Neural progenitor cell (in vitro differentiated cells): ENCODE measurements at regions not wholly inside any gene's neighbourhood (a gene's known extent, or its start where the extent isn't known, plus 50 kb on each side); places are given as distances from the start of the nearest gene placed in this dataset.
"Not testable (repeated sequence)": the region's sequence is repeated elsewhere in the genome, so short reads cannot be mapped to it uniquely, and the experiment has no call there.

ENCODE experiments used
- DNase-seq: peaks from one replicate; pipeline ENCODE4 v3.0.0-alpha.2; 2016; ENCODE audit warnings: low spot score
- H2AFZ ChIP-seq: fragments of 200-600 bp; sonication (generic); replicated peaks from 2 replicates; pipeline ENCODE4 v1.6.1; 2016; ENCODE audit warnings: antibody characterized with exemption
- H3F3A ChIP-seq: fragments of 200-600 bp; sonication (generic); 2 replicates; pipeline ENCODE4 v1.6.1; 2016; ENCODE audit warnings: antibody characterized with exemption, low read depth
- H3K27ac ChIP-seq: fragments of 200-600 bp; sonication (generic); 2 replicates; pipeline ENCODE4 v1.5.1; 2016; ENCODE audit warnings: mild to moderate bottlenecking
- H3K27me3 ChIP-seq: fragments of 200-600 bp; sonication (generic); 2 replicates; pipeline ENCODE4 v1.6.1; 2016; ENCODE audit warnings: mild to moderate bottlenecking, moderate library complexity
- H3K36me3 ChIP-seq: fragments of 200-600 bp; sonication (generic); 2 replicates; pipeline ENCODE4 v1.5.1; 2016
- H3K4me1 ChIP-seq: fragments of 200-600 bp; sonication (generic); 2 replicates; pipeline ENCODE4 v1.6.1; 2016; ENCODE audit warnings: mixed run types
- H3K4me2 ChIP-seq: fragments of 200-600 bp; sonication (generic); 2 replicates; pipeline ENCODE4 v1.6.1; 2016
- H3K4me3 ChIP-seq: fragments of 200-600 bp; sonication (generic); 2 replicates; pipeline ENCODE4 v1.5.1; 2016
- H3K79me2 ChIP-seq: fragments of 200-600 bp; sonication (generic); 2 replicates; pipeline ENCODE4 v1.6.1; 2016; ENCODE audit warnings: low read depth
- H3K9ac ChIP-seq: fragments of 200-600 bp; sonication (generic); 2 replicates; pipeline ENCODE4 v1.6.1; 2016
- H3K9me3 ChIP-seq: fragments of 200-600 bp; sonication (generic); 2 replicates; pipeline ENCODE4 v1.5.1; 2016; ENCODE audit warnings: low read depth
- H4K20me1 ChIP-seq: fragments of 200-600 bp; sonication (generic); 2 replicates; pipeline ENCODE4 v1.6.1; 2016; ENCODE audit warnings: low read depth
- H3K27ac Mint-ChIP-seq: 3 replicates; pipeline ENCODE4 v1.8.0; 2021; ENCODE audit warnings: mixed read lengths
- H3K27me3 Mint-ChIP-seq: 2 replicates; pipeline ENCODE4 v1.8.0; 2022; ENCODE audit warnings: low read depth, mild to moderate bottlenecking, inconsistent platforms, moderate library complexity, mixed read lengths; ENCODE audit not compliant: insufficient read depth
- H3K36me3 Mint-ChIP-seq: 3 replicates; pipeline ENCODE4 v1.8.0; 2021; ENCODE audit warnings: mixed read lengths
- H3K4me1 Mint-ChIP-seq: 3 replicates; pipeline ENCODE4 v1.8.0; 2021; ENCODE audit warnings: mixed read lengths
- H3K4me3 Mint-ChIP-seq: 3 replicates; pipeline ENCODE4 v1.8.0; 2021; ENCODE audit warnings: mild to moderate bottlenecking, moderate library complexity, mixed read lengths
- H3K9me3 Mint-ChIP-seq: 3 replicates; pipeline ENCODE4 v1.8.0; 2020; ENCODE audit warnings: mixed read lengths
- CTCF ChIP-seq: fragments of 200-600 bp; sonication (generic); IDR thresholded peaks from 2 replicates; pipeline ENCODE4 v1.5.1; 2017; ENCODE audit warnings: antibody characterized with exemption, mild to moderate bottlenecking
- EZH2 ChIP-seq: fragments of 200-600 bp; sonication (generic); IDR thresholded peaks from 2 replicates; pipeline ENCODE4 v1.6.1; 2017; ENCODE audit warnings: antibody characterized with exemption, mild to moderate bottlenecking, moderate library complexity
- EZH2phosphoT487 ChIP-seq: fragments of 200-600 bp; sonication (generic); IDR thresholded peaks from 2 replicates; pipeline ENCODE4 v1.6.1; 2017; ENCODE audit warnings: antibody characterized with exemption

GRCh38 chr2:146979746-146980145 is 865.1 kb upstream of the ACVR2A start:
- Histone ChIP-seq H3F3A (no peaks in the 10 kb centered on the region), H2AFZ (no peak overlapping the region), H3K27me3 (no peaks in the 10 kb centered on the region), H3K4me2 (no peak overlapping the region), H3K9me3 (no peaks in the 10 kb centered on the region), H3K79me2 (no peaks in the 10 kb centered on the region), H3K27ac (peak overlapping the region; percentile 20), H3K4me3 (no peak overlapping the region), H3K9ac (no peak overlapping the region), H4K20me1 (no peaks in the 10 kb centered on the region), H3K36me3 (no peaks in the 10 kb centered on the region), H3K4me1 (peaks cover 10% of the 10 kb centered on the region)
- Mint-ChIP-seq H3K4me3 (no peak overlapping the region), H3K36me3 (no peaks in the 10 kb centered on the region), H3K27ac (no peak overlapping the region), H3K4me1 (peaks cover 3% of the 10 kb centered on the region), H3K9me3 (no peaks in the 10 kb centered on the region), H3K27me3 (no peaks in the 10 kb centered on the region)
- no peak for DNase-seq
- no peak for TF ChIP-seq EZH2phosphoT487
- TF ChIP-seq CTCF, result no peak
- TF ChIP-seq EZH2, result no peak

- DNase-seq, result no peak
- H3K27ac Mint-ChIP-seq, result no peak overlapping the region
- no peaks in the 10 kb centered on the region for H3K9me3 Mint-ChIP-seq
- Histone ChIP-seq H3K79me2 (no peaks in the 10 kb centered on the region), H3K9me3 (no peaks in the 10 kb centered on the region), H3K4me2 (peak overlapping the region; percentile 27), H3K36me3 (no peaks in the 10 kb centered on the region), H3K27ac (peak overlapping the region; percentile 20), H4K20me1 (no peaks in the 10 kb centered on the region), H3F3A (no peaks in the 10 kb centered on the region), H3K27me3 (no peaks in the 10 kb centered on the region), H2AFZ (peak overlapping the region; percentile 53), H3K4me3 (no peak overlapping the region), H3K4me1 (peaks cover 10% of the 10 kb centered on the region), H3K9ac (no peak overlapping the region)
- H3K27me3 Mint-ChIP-seq, result no peaks in the 10 kb centered on the region
- H3K4me1 Mint-ChIP-seq, result peaks cover 3% of the 10 kb centered on the region
- TF ChIP-seq EZH2 (no peak), CTCF (no peak), EZH2phosphoT487 (no peak)
- no peaks in the 10 kb centered on the region for H3K36me3 Mint-ChIP-seq
- no peak overlapping the region for H3K4me3 Mint-ChIP-seq
Observed at GRCh38 chr2:146978577-146979555, 866.0 kb upstream of the ACVR2A start.

- not testable (repeated sequence) for H3K36me3 Mint-ChIP-seq, H3F3A ChIP-seq, H3K9me3 ChIP-seq, H3K36me3 ChIP-seq, H3K27me3 Mint-ChIP-seq, H3K27ac ChIP-seq, H3K4me2 ChIP-seq, DNase-seq, H3K9ac ChIP-seq, H3K4me3 Mint-ChIP-seq, H2AFZ ChIP-seq, H3K79me2 ChIP-seq, H3K27me3 ChIP-seq, H3K4me1 Mint-ChIP-seq, H3K4me3 ChIP-seq, H3K4me1 ChIP-seq, H3K27ac Mint-ChIP-seq, H4K20me1 ChIP-seq
- H3K9me3 Mint-ChIP-seq, result peaks cover 34% of the 10 kb centered on the region
Observed at GRCh38 chr2:146970981-146971380, 873.8 kb upstream of the ACVR2A start.

- H3K4me3 ChIP-seq, H3K36me3 Mint-ChIP-seq, H3K9ac ChIP-seq, H3K4me2 ChIP-seq, H3K27ac Mint-ChIP-seq, H3K27me3 Mint-ChIP-seq, H3F3A ChIP-seq, H3K4me1 Mint-ChIP-seq, DNase-seq, H3K4me3 Mint-ChIP-seq, H4K20me1 ChIP-seq, H3K9me3 ChIP-seq, H3K27ac ChIP-seq, H2AFZ ChIP-seq, H3K27me3 ChIP-seq, H3K36me3 ChIP-seq, H3K79me2 ChIP-seq, H3K4me1 ChIP-seq: not testable (repeated sequence)
- peaks cover 34% of the 10 kb centered on the region for H3K9me3 Mint-ChIP-seq
Observed at GRCh38 chr2:146969703-146970102, 875.1 kb upstream of the ACVR2A start.
